GM12878 (cell line): ENCODE measurements at regions not wholly inside any gene's neighbourhood (a gene's known extent, or its start where the extent isn't known, plus 50 kb on each side); places are given as distances from the start of the nearest gene placed in this dataset.

Experiments used
- ATAC-seq: fragments of 200-7000 bp; cut with Tn5 transposase; 3 replicates; pipeline ENCODE4 v1.9.1; 2020; ENCODE audit warnings: mild to moderate bottlenecking, moderate library complexity
- BruUV-seq: library from RNA; stranded (reverse); fragments of 400-500 nt; replicated peaks from 2 replicates; lab custom pipeline; 2021; lab: Mats Ljungman, UMichigan
- CTCF ChIA-PET: fragments of 300-600 bp; sonication (Branson Sonifier 250); formaldehyde crosslinking; extraction: SDS; loops from one replicate; lab custom pipeline; 2021; ENCODE audit warnings: inconsistent platforms; lab: Yijun Ruan, JAX
- POLR2A ChIA-PET: fragments of 350-600 bp; formaldehyde crosslinking; extraction: SDS; loops from one replicate; lab custom pipeline; 2021; ENCODE audit warnings: inconsistent platforms; lab: Charles Lee
- RAD21 ChIA-PET: fragments of 300-600 bp; sonication (Branson Sonifier 250); formaldehyde crosslinking; loops from one replicate; lab custom pipeline; 2023; ENCODE audit warnings: antibody characterized with exemption; ENCODE audit not compliant: unreplicated experiment; lab: Charles Lee
- SMC1A ChIA-PET: fragments of 300-600 bp; sonication (Branson Sonifier 250); formaldehyde crosslinking; loops from one replicate; lab custom pipeline; 2023; ENCODE audit not compliant: unreplicated experiment, uncharacterized antibody; lab: Charles Lee
- DNase-seq: peaks from one replicate; pipeline ENCODE4 v3.0.0-alpha.2; 2011; ENCODE audit warnings: low read depth, low spot score
- FAIRE-seq: peaks from 3 replicates; lab custom pipeline; 2011; peaks lifted over from hg19 to GRCh38; lab: Jason Lieb, UNC
- H2AFZ ChIP-seq: 2 replicates; pipeline ENCODE4 v1.6.0; 2011; ENCODE audit warnings: low read depth, low read length, control low read depth; ENCODE audit not compliant: control insufficient read depth
- H3K27ac ChIP-seq: 2 replicates; pipeline ENCODE4 v1.5.1; 2011; ENCODE audit warnings: control low read depth; ENCODE audit not compliant: control insufficient read depth, insufficient read depth
- H3K27me3 ChIP-seq, 2 experiments: replicated peaks in 1 of 2; 2 replicates each; pipeline versions ENCODE4 v1.6.0 to v1.6.1; 2011; ENCODE audit warnings: low read length in 1 of 2; ENCODE audit not compliant: control insufficient read depth in 2 of 2, insufficient read depth in 2 of 2
- H3K36me3 ChIP-seq, 2 experiments: 2 replicates each; pipeline ENCODE4 v1.5.1; 2011; ENCODE audit warnings: low read length in 1 of 2; ENCODE audit not compliant: control insufficient read depth in 2 of 2, insufficient read depth in 2 of 2
- H3K4me1 ChIP-seq: 2 replicates; pipeline ENCODE4 v1.6.1; 2011; ENCODE audit warnings: mild to moderate bottlenecking, low read length, moderate library complexity, mixed read lengths; ENCODE audit not compliant: control insufficient read depth, insufficient read depth
- H3K4me2 ChIP-seq: 2 replicates; pipeline ENCODE4 v1.6.0; 2011; ENCODE audit warnings: control low read depth; ENCODE audit not compliant: control insufficient read depth, insufficient read depth
- H3K4me3 ChIP-seq: fragments of 200-600 bp; sonication (generic); 2 replicates; pipeline ENCODE4 v1.5.1; 2016
- H3K79me2 ChIP-seq: 2 replicates; pipeline ENCODE4 v1.6.0; 2011; ENCODE audit warnings: low read length; ENCODE audit not compliant: control insufficient read depth, insufficient read depth
- H3K9ac ChIP-seq: 2 replicates; pipeline ENCODE4 v1.8.0; 2011; ENCODE audit warnings: low read length, control low read depth, mixed read lengths; ENCODE audit not compliant: control insufficient read depth, insufficient read depth
- H3K9me3 ChIP-seq: replicated peaks from 3 replicates; pipeline ENCODE4 v1.5.1; 2011; ENCODE audit warnings: mild to moderate bottlenecking, low read length; ENCODE audit not compliant: control insufficient read depth, insufficient read depth
- H4K20me1 ChIP-seq: 2 replicates; pipeline ENCODE4 v1.6.0; 2011; ENCODE audit not compliant: control insufficient read depth, insufficient read depth
- ATF2 ChIP-seq: IDR thresholded peaks from 2 replicates; pipeline ENCODE4 v1.6.1; 2012; ENCODE audit warnings: low read length, inconsistent platforms
- CBFB ChIP-seq: IDR thresholded peaks from 2 replicates; pipeline ENCODE4 v1.6.1; 2016; ENCODE audit warnings: antibody characterized with exemption, low read depth
- CBX5 ChIP-seq: sonication (generic); IDR thresholded peaks from 2 replicates; pipeline ENCODE4 v1.6.1; 2016; ENCODE audit warnings: low read depth, moderate library complexity, mild to moderate bottlenecking, inconsistent platforms
- EED ChIP-seq: sonication (generic); IDR thresholded peaks from 2 replicates; pipeline ENCODE4 v1.6.1; 2016; ENCODE audit warnings: antibody characterized with exemption, low read depth
- FOXM1 ChIP-seq: IDR thresholded peaks from 2 replicates; pipeline ENCODE4 v1.6.1; 2012; ENCODE audit warnings: low read depth, mild to moderate bottlenecking, inconsistent platforms, low read length, moderate library complexity
- GATAD2B ChIP-seq: fragments of 450-650 bp; conservative IDR thresholded peaks from 2 replicates; pipeline ENCODE4 v1.6.1; 2017; ENCODE audit warnings: low read depth, mild to moderate bottlenecking, moderate library complexity
- IKZF1 ChIP-seq: fragments of 450-650 bp; conservative IDR thresholded peaks from 2 replicates; pipeline ENCODE4 v1.6.1; 2017; ENCODE audit warnings: antibody characterized with exemption, mild to moderate bottlenecking
- IKZF2 ChIP-seq, 2 experiments: fragments of 450-650 bp; IDR thresholded peaks; 2 replicates each; pipeline ENCODE4 v1.6.1; 2017; ENCODE audit warnings: mild to moderate bottlenecking in 2 of 2, moderate library complexity in 2 of 2
- MEF2A ChIP-seq: IDR thresholded peaks from 2 replicates; pipeline ENCODE4 v1.6.1; 2011; ENCODE audit warnings: low read depth, mild to moderate bottlenecking, low read length, moderate library complexity; ENCODE audit not compliant: insufficient read depth
- MEF2B ChIP-seq: fragments of 450-650 bp; IDR thresholded peaks from 2 replicates; pipeline ENCODE4 v1.6.1; 2018; ENCODE audit warnings: mild to moderate bottlenecking, moderate library complexity; ENCODE audit not compliant: partially characterized antibody, poor library complexity, severe bottlenecking
- MTA2 ChIP-seq: fragments of 450-650 bp; IDR thresholded peaks from 2 replicates; pipeline ENCODE4 v1.6.1; 2016; ENCODE audit warnings: low read depth, mild to moderate bottlenecking, moderate library complexity
- NFYB ChIP-seq: IDR thresholded peaks from 2 replicates; pipeline ENCODE4 v1.6.1; 2011; ENCODE audit warnings: low read depth, mild to moderate bottlenecking, low read length, improper control_type of control experiment, moderate library complexity; ENCODE audit not compliant: insufficient read depth
- NKRF ChIP-seq: fragments of 450-650 bp; conservative IDR thresholded peaks from 2 replicates; pipeline ENCODE4 v1.6.1; 2017; ENCODE audit warnings: mild to moderate bottlenecking, moderate library complexity
- SMARCA5 ChIP-seq: fragments of 450-650 bp; IDR thresholded peaks from 2 replicates; pipeline ENCODE4 v1.6.1; 2017; ENCODE audit warnings: mild to moderate bottlenecking
- SMC3 ChIP-seq: IDR thresholded peaks from 2 replicates; pipeline ENCODE4 v1.6.1; 2011; ENCODE audit warnings: low read length, improper control_type of control experiment, borderline replicate concordance
- SREBF1 ChIP-seq: IDR thresholded peaks from 2 replicates; pipeline ENCODE4 v1.6.1; 2012; ENCODE audit warnings: mild to moderate bottlenecking, low read length
- SRF ChIP-seq, 2 experiments: IDR thresholded peaks; 2 replicates each; pipeline ENCODE4 v1.6.1; 2011; ENCODE audit warnings: low read depth in 2 of 2, low read length in 2 of 2, mild to moderate bottlenecking in 1 of 2, moderate library complexity in 1 of 2
- TCF12 ChIP-seq: IDR thresholded peaks from 2 replicates; pipeline ENCODE4 v1.6.1; 2011; ENCODE audit warnings: low read depth, mild to moderate bottlenecking, low read length
- WGBS: methylation state at CpG from one replicate; pipeline ENCODE4 v1.1.6; 2016; ENCODE audit warnings: low lambda C conversion rate; ENCODE audit not compliant: insufficient replicate concordance, insufficient coverage; ENCODE audit errors: missing lambda C conversion rate; 5-methylcytosine and 5-hydroxymethylcytosine counted together
- in situ Hi-C: fragments of 300-500 bp; cut with MboI; formaldehyde crosslinking; loops from 9 replicates; pipeline ENCODE4 v1.14.3; 2018; ENCODE audit warnings: mixed read lengths
- intact Hi-C: fragments of 100-400 bp; cut with micrococcal nuclease; formaldehyde crosslinking; loops from one replicate; pipeline ENCODE4 v1.14.2; 2022; ENCODE audit not compliant: unreplicated experiment

- no TSS peak for BruUV-seq
- H2AFZ ChIP-seq = peak overlapping the region; percentile 51
- no peak overlapping the region for H3K4me3 ChIP-seq
- intact Hi-C loops = no loop called here
- H3K4me2 ChIP-seq = peak overlapping the region; percentile 67
- H3K79me2 ChIP-seq = no peaks in the 10 kb centered on the region
- peak overlapping the region; percentile 76 for H3K27ac ChIP-seq
- CTCF ChIA-PET = interaction anchor here (1.6 kb wide), 1 partner anchor 8 kb away, joined by 4 read pairs; no protein-coding TSS in a partner anchor
- RAD21 ChIA-PET = interaction anchor here (0.7 to 2.5 kb wide), 9 partner anchors 44 to 478 kb away, joined by 3 to 6 read pairs (median 3); partner anchors contain the start of genes DTL and INTS7
- no peaks in the 10 kb centered on the region for H3K27me3 ChIP-seq
- ATAC-seq (peak; percentile 80), FAIRE-seq (peak; percentile 86), DNase-seq (peak; percentile 56)
- in situ Hi-C loops = no loop called here
- 35% methylated on average over 7 of the region's 7 CpGs for WGBS
- no peak overlapping the region for H3K9ac ChIP-seq
- peaks cover 47% of the 10 kb centered on the region for H3K4me1 ChIP-seq
- SMC1A ChIA-PET = interaction anchor here (0.5 to 2.5 kb wide), 10 partner anchors 12 to 296 kb away, joined by 3 to 13 read pairs (median 4); no protein-coding TSS in a partner anchor
- H4K20me1 ChIP-seq = no peaks in the 10 kb centered on the region
- POLR2A ChIA-PET = interaction anchor here (0.6 to 1.2 kb wide), 5 partner anchors 28 to 337 kb away, joined by 3 to 5 read pairs (median 4); no protein-coding TSS in a partner anchor
- no peaks in the 10 kb centered on the region for H3K9me3 ChIP-seq
- no peaks in the 10 kb centered on the region for H3K36me3 ChIP-seq
- TF ChIP-seq IKZF1 = peak; percentile 46; the same call in 1 of the 2 replicates
- TF ChIP-seq GATAD2B = 0 out of 2 replicates have a peak, but pooled peaks have one; percentile 46
- peak; percentile 53 for TF ChIP-seq FOXM1
- no peak for TF ChIP-seq SREBF1
- TF ChIP-seq SRF (IDR thresholded peaks at IDR 0.05; ENCODE audit: low read depth in 2 of 2, low read length in 2 of 2) = no peak
- TF ChIP-seq CBFB = no peak
- TF ChIP-seq IKZF2 (IDR thresholded peaks at IDR 0.05) = peak in 1 of 2 experiments; percentile 41; a peak in 2 of 4 replicates
- TF ChIP-seq EED = peak; percentile 36
- peak; percentile 69; the same call in 1 of the 2 replicates for TF ChIP-seq MTA2
- 0 out of 2 replicates have a peak, but pooled peaks have one; percentile 28 for TF ChIP-seq SMARCA5
- TF ChIP-seq TCF12 = peak; percentile 90
- TF ChIP-seq ATF2 = peak; percentile 64; the same call in 1 of the 2 replicates
- no peak for TF ChIP-seq NKRF
- 0 out of 2 replicates have a peak, but pooled peaks have one; percentile 3 for TF ChIP-seq MEF2A
- 0 out of 2 replicates have a peak, but pooled peaks have one; percentile 25 for TF ChIP-seq NFYB
- TF ChIP-seq MEF2B = peak; percentile 52
- TF ChIP-seq CBX5 = peak; percentile 68; the same call in 1 of the 2 replicates
- no peak for TF ChIP-seq SMC3
Observed at GRCh38 chr1:212158912-212159796, 123.6 kb downstream of the DTL start.
